HEK293 (cell line): ENCODE measurements at regions not wholly inside any gene's neighbourhood (a gene's known extent, or its start where the extent isn't known, plus 50 kb on each side); places are given as distances from the start of the nearest gene placed in this dataset.
"Not testable (repeated sequence)": the region's sequence is repeated elsewhere in the genome, so short reads cannot be mapped to it uniquely, and the experiment has no call there.

Experiments
- CTCF ChIA-PET: fragments of 350-600 bp; formaldehyde crosslinking; extraction: SDS; loops from one replicate; lab custom pipeline; 2021; ENCODE audit warnings: antibody characterized with exemption; lab: Yijun Ruan, JAX
- POLR2A ChIA-PET: fragments of 300-600 bp; formaldehyde crosslinking; extraction: SDS; loops from one replicate; lab custom pipeline; 2020; ENCODE audit warnings: antibody characterized with exemption, inconsistent platforms; lab: Yijun Ruan, JAX
- H3K27ac ChIP-seq: fragments of 200-500 bp; sonication (Bioruptor generic); 2 replicates; pipeline ENCODE4 v1.5.1; 2014; ENCODE audit warnings: low read depth, low read length, control low read depth, inconsistent platforms; ENCODE audit errors: extremely low read depth
- H3K36me3 ChIP-seq, 2 experiments: fragments of 200-500 bp in 1 of 2; sonication (Bioruptor generic) in 1 of 2; 1 replicate in 1 of 2; 2 replicates in 1 of 2; pipeline ENCODE4 v1.5.1; 2014 to 2017; ENCODE audit warnings: inconsistent platforms in 2 of 2, low read length in 2 of 2; ENCODE audit not compliant: control insufficient read depth in 2 of 2, insufficient read depth in 1 of 2
- H3K4me1 ChIP-seq: fragments of 200-500 bp; sonication (Bioruptor generic); 2 replicates; pipeline ENCODE4 v1.5.1; 2014; ENCODE audit warnings: mild to moderate bottlenecking, low read length, inconsistent platforms; ENCODE audit not compliant: control insufficient read depth, insufficient read depth
- H3K4me3 ChIP-seq: 2 replicates; pipeline ENCODE4 v1.5.1; 2011; ENCODE audit warnings: low read depth, mild to moderate bottlenecking, control low read depth, low read length, moderate library complexity
- H3K9me3 ChIP-seq: fragments of 200-500 bp; sonication (Bioruptor generic); 2 replicates; pipeline ENCODE4 v1.5.1; 2014; ENCODE audit warnings: low read depth, low read length, inconsistent platforms; ENCODE audit not compliant: control insufficient read depth, insufficient read depth
- EGR2 ChIP-seq: fragments of 450-650 bp; formaldehyde crosslinking; IDR thresholded peaks from 2 replicates; pipeline ENCODE4 v1.5.1; 2016; ENCODE audit warnings: low read depth, missing biosample characterization, missing genetic modification characterization
- GLI2 ChIP-seq: fragments of 450-650 bp; formaldehyde crosslinking; IDR thresholded peaks from 2 replicates; pipeline ENCODE4; 2017; ENCODE audit warnings: missing biosample characterization, missing genetic modification characterization, low read depth, borderline replicate concordance
- HOXA7 ChIP-seq: sonication (generic); formaldehyde crosslinking; IDR thresholded peaks from 2 replicates; pipeline ENCODE4 v1.8.1; 2022; ENCODE audit warnings: missing genetic modification reagents, borderline replicate concordance
- RBAK ChIP-seq: fragments of 450-650 bp; formaldehyde crosslinking; IDR thresholded peaks from 2 replicates; pipeline ENCODE4 v1.5.1; 2016; ENCODE audit warnings: missing biosample characterization, missing genetic modification characterization
- REPIN1 ChIP-seq: fragments of 450-650 bp; formaldehyde crosslinking; IDR thresholded peaks from 2 replicates; pipeline ENCODE4 v1.5.1; 2017; ENCODE audit warnings: missing biosample characterization, missing genetic modification characterization, low read depth
- SP3 ChIP-seq: fragments of 450-650 bp; formaldehyde crosslinking; IDR thresholded peaks from 2 replicates; pipeline ENCODE4 v1.5.1; 2016; ENCODE audit warnings: missing biosample characterization, missing genetic modification characterization
- SP7 ChIP-seq: fragments of 450-650 bp; formaldehyde crosslinking; IDR thresholded peaks from 2 replicates; pipeline ENCODE4 v1.5.1; 2016; ENCODE audit warnings: missing biosample characterization, missing genetic modification characterization
- ZBTB48 ChIP-seq: fragments of 450-650 bp; formaldehyde crosslinking; IDR thresholded peaks from 2 replicates; pipeline ENCODE4 v1.5.1; 2016; ENCODE audit warnings: missing biosample characterization, missing genetic modification characterization
- ZBTB8A ChIP-seq: fragments of 450-650 bp; formaldehyde crosslinking; IDR thresholded peaks from 2 replicates; pipeline ENCODE4 v1.5.1; 2016; ENCODE audit warnings: missing biosample characterization, missing genetic modification characterization
- ZFP69B ChIP-seq: fragments of 450-650 bp; formaldehyde crosslinking; IDR thresholded peaks from 2 replicates; pipeline ENCODE4 v1.5.1; 2016; ENCODE audit warnings: missing biosample characterization, missing genetic modification characterization
- ZNF132 ChIP-seq: fragments of 450-650 bp; formaldehyde crosslinking; IDR thresholded peaks from 2 replicates; pipeline ENCODE4 v1.5.1; 2017; ENCODE audit warnings: missing biosample characterization, missing genetic modification characterization, borderline replicate concordance
- ZNF140 ChIP-seq: fragments of 450-650 bp; formaldehyde crosslinking; IDR thresholded peaks from 2 replicates; pipeline ENCODE4 v1.5.1; 2016; ENCODE audit warnings: missing biosample characterization, missing genetic modification characterization
- ZNF146 ChIP-seq: fragments of 450-650 bp; formaldehyde crosslinking; IDR thresholded peaks from 2 replicates; pipeline ENCODE4 v1.5.1; 2016; ENCODE audit warnings: missing biosample characterization, missing genetic modification characterization
- ZNF155 ChIP-seq: fragments of 450-650 bp; formaldehyde crosslinking; IDR thresholded peaks from 2 replicates; pipeline ENCODE4 v1.5.1; 2016; ENCODE audit warnings: missing biosample characterization, missing genetic modification characterization
- ZNF2 ChIP-seq: fragments of 450-650 bp; formaldehyde crosslinking; IDR thresholded peaks from 2 replicates; pipeline ENCODE4 v1.5.1; 2016; ENCODE audit warnings: missing biosample characterization, missing genetic modification characterization
- ZNF354C ChIP-seq: fragments of 450-650 bp; formaldehyde crosslinking; IDR thresholded peaks from 2 replicates; pipeline ENCODE4 v1.5.1; 2016; ENCODE audit warnings: missing biosample characterization, missing genetic modification characterization, low read depth, borderline replicate concordance
- ZNF391 ChIP-seq: fragments of 450-650 bp; formaldehyde crosslinking; IDR thresholded peaks from 2 replicates; pipeline ENCODE4 v1.5.1; 2016; ENCODE audit warnings: low read depth, missing biosample characterization, missing genetic modification characterization, borderline replicate concordance
- ZNF501 ChIP-seq: fragments of 450-650 bp; formaldehyde crosslinking; IDR thresholded peaks from 2 replicates; pipeline ENCODE4 v1.5.1; 2016; ENCODE audit warnings: missing biosample characterization, missing genetic modification characterization
- ZNF585B ChIP-seq: fragments of 450-650 bp; formaldehyde crosslinking; IDR thresholded peaks from 2 replicates; pipeline ENCODE4 v1.5.1; 2016; ENCODE audit warnings: missing biosample characterization, missing genetic modification characterization
- ZNF596 ChIP-seq: fragments of 450-650 bp; IDR thresholded peaks from 2 replicates; pipeline ENCODE4 v1.5.0; 2018; ENCODE audit warnings: missing biosample characterization, mild to moderate bottlenecking, missing genetic modification characterization, moderate library complexity
- ZNF777 ChIP-seq: fragments of 450-650 bp; formaldehyde crosslinking; IDR thresholded peaks from 2 replicates; pipeline ENCODE4 v1.5.1; 2017; ENCODE audit warnings: missing biosample characterization, missing genetic modification characterization, borderline replicate concordance
- ZNF792 ChIP-seq: fragments of 450-650 bp; formaldehyde crosslinking; IDR thresholded peaks from 2 replicates; pipeline ENCODE4 v1.5.1; 2016; ENCODE audit warnings: missing biosample characterization, missing genetic modification characterization
- ZSCAN16 ChIP-seq: fragments of 450-650 bp; formaldehyde crosslinking; IDR thresholded peaks from 2 replicates; pipeline ENCODE4 v1.5.1; 2016; ENCODE audit warnings: missing biosample characterization, missing genetic modification characterization
- TF ChIP-seq, protein P1 (sequence below): fragments of 450-650 bp; formaldehyde crosslinking; IDR thresholded peaks from 2 replicates; pipeline ENCODE4 v1.5.1; 2017; ENCODE audit warnings: missing biosample characterization, missing genetic modification characterization
- TF ChIP-seq, protein P2 (sequence below): fragments of 450-650 bp; formaldehyde crosslinking; IDR thresholded peaks from 2 replicates; pipeline ENCODE4 v1.5.1; 2016; ENCODE audit warnings: missing biosample characterization, missing genetic modification characterization
- TF ChIP-seq, protein P3 (sequence below): fragments of 450-650 bp; formaldehyde crosslinking; IDR thresholded peaks from 2 replicates; pipeline ENCODE4 v1.5.1; 2016; ENCODE audit warnings: missing biosample characterization, missing genetic modification characterization

DNA sequence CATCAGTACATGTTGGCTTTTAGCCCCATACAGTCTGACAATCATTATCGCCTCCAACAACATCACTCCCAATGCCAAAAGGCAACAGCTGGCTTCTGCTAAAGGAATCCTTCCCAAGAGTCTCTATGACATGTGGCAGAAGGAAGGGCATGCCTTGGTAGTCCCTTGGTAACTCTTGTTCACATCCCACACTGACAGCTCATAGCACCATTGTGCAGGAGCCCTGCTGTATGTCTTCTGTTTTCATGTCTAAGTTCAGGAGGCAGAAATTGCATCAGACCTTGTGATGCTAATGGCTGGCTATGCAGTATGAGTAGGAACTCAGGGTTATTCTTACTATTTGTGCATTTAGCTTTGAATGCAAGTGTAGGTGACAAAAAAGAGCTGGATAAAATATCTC is 392.1 kb downstream of the PTH2R start:
- TF ChIP-seq ZNF146 (tag by site-specific recombination): no peak
- TF ChIP-seq ZNF777 (tag by site-specific recombination): no peak
- TF ChIP-seq ZNF140 (tag by site-specific recombination): no peak
- no peak for TF ChIP-seq SP7 (tag by site-specific recombination)
- TF ChIP-seq ZBTB8A (tag by site-specific recombination): no peak
- TF ChIP-seq, protein P1, sequence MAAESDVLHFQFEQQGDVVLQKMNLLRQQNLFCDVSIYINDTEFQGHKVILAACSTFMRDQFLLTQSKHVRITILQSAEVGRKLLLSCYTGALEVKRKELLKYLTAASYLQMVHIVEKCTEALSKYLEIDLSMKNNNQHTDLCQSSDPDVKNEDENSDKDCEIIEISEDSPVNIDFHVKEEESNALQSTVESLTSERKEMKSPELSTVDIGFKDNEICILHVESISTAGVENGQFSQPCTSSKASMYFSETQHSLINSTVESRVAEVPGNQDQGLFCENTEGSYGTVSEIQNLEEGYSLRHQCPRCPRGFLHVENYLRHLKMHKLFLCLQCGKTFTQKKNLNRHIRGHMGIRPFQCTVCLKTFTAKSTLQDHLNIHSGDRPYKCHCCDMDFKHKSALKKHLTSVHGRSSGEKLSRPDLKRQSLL (tag by site-specific recombination): no peak
- no peak for TF ChIP-seq ZNF132
- TF ChIP-seq SP3: no peak
- TF ChIP-seq ZNF155 (tag by site-specific recombination): no peak
- TF ChIP-seq RBAK (tag by site-specific recombination): no peak
- TF ChIP-seq HOXA7: no peak
- Histone ChIP-seq H3K36me3 (no peaks in the 10 kb centered on the region), H3K4me1 (no peaks in the 10 kb centered on the region), H3K27ac (no peak overlapping the region), H3K9me3 (no peaks in the 10 kb centered on the region), H3K4me3 (no peak overlapping the region)
- POLR2A ChIA-PET: no interaction called here
- CTCF ChIA-PET: interaction anchor here (0.5 to 1.1 kb wide), 2 partner anchors 90 to 410 kb away, joined by 3 read pairs; no protein-coding TSS in a partner anchor

DNA sequence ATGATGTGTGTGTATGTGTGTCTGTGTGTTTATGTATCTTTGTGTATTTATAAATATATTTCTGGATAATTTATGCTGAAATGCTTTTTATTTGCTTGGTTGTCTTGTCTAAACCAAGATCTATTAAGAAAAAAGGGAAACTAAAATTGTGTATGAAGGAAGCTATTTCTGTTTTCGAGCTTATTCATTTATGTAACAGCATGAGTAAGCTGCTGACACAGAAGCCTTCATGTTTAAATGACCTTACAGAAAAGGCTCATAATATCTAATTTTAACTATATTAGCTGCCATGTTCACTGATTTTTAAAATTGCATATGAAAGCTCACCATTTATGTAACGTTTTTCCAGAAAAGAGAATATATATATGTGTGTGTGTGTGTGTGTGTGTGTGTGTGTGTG is 392.8 kb downstream of the PTH2R start:
- TF ChIP-seq ZNF792 (tag by site-specific recombination): no peak
- TF ChIP-seq REPIN1 (tag by site-specific recombination): no peak
- TF ChIP-seq ZNF596 (tag by site-specific recombination): no peak
- TF ChIP-seq ZNF501 (tag by site-specific recombination): no peak
- TF ChIP-seq SP3: no peak
- TF ChIP-seq ZNF391 (tag by site-specific recombination): no peak
- no peak for TF ChIP-seq ZFP69B (tag by site-specific recombination)
- no peaks in the 10 kb centered on the region for H3K36me3 ChIP-seq
- H3K4me1 ChIP-seq: no peaks in the 10 kb centered on the region
- POLR2A ChIA-PET: no interaction called here
- no peak overlapping the region for H3K27ac ChIP-seq
- no peaks in the 10 kb centered on the region for H3K9me3 ChIP-seq
- H3K4me3 ChIP-seq: no peak overlapping the region
- CTCF ChIA-PET: interaction anchor here (0.5 kb wide), 1 partner anchor 89 kb away, joined by 3 read pairs; no protein-coding TSS in a partner anchor

DNA sequence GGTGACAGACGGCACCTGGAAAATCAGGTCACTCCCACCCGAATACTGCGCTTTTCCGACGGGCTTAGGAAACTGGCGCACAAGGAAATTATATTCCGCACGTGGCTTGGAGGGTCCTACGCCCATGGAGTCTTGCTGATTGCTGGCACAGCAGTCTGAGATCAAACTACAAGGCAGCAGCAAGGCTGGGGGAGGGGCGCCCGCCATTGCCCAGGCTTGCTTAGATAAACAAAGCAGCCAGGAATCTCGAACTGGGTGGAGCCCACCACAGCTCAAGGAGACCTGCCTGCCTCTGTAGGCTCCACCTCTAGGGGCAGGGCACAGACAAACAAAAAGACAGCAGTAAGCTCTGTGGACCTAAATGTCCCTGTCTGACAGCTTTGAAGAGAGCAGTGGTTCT is 394.3 kb downstream of the PTH2R start:
- H3K4me3 ChIP-seq, H3K9me3 ChIP-seq, H3K4me1 ChIP-seq, CTCF ChIA-PET, H3K27ac ChIP-seq, POLR2A ChIA-PET, H3K36me3 ChIP-seq: not testable (repeated sequence)

DNA sequence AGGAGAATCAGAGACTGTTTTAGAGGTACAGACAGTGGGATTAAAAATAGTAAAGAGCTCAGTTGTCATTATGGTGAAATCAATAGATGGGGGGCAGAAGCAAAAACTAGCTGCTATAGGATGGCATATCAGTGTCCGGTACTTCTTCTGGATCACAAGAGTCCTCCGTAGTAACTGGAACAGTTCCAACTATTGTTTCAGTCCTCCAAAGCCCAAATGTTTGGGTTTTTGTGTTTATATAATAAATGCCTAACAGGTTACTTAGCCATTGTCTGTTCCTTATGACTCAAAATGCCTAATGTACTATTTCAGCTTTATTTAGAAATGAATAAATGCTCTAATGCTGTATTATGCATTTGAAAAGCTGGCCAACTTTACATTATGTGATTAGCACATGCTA is 401.2 kb downstream of the PTH2R start:
- ChIA-PET POLR2A (no interaction called here), CTCF (interaction anchor here (0.5 kb wide), 2 partner anchors 16 to 160 kb away, joined by 3 read pairs; no protein-coding TSS in a partner anchor)
- no peak overlapping the region for H3K4me3 ChIP-seq
- H3K36me3 ChIP-seq: no peaks in the 10 kb centered on the region
- H3K27ac ChIP-seq: no peak overlapping the region
- H3K9me3 ChIP-seq: no peaks in the 10 kb centered on the region
- no peaks in the 10 kb centered on the region for H3K4me1 ChIP-seq
- TF ChIP-seq GLI2 (no peak), EGR2 (tag by site-specific recombination) (no peak), ZNF354C (tag by site-specific recombination) (no peak), ZNF585B (tag by site-specific recombination) (no peak), ZBTB48 (no peak), ZSCAN16 (tag by site-specific recombination) (no peak), ZNF2 (tag by site-specific recombination) (no peak)
- TF ChIP-seq, protein P2, sequence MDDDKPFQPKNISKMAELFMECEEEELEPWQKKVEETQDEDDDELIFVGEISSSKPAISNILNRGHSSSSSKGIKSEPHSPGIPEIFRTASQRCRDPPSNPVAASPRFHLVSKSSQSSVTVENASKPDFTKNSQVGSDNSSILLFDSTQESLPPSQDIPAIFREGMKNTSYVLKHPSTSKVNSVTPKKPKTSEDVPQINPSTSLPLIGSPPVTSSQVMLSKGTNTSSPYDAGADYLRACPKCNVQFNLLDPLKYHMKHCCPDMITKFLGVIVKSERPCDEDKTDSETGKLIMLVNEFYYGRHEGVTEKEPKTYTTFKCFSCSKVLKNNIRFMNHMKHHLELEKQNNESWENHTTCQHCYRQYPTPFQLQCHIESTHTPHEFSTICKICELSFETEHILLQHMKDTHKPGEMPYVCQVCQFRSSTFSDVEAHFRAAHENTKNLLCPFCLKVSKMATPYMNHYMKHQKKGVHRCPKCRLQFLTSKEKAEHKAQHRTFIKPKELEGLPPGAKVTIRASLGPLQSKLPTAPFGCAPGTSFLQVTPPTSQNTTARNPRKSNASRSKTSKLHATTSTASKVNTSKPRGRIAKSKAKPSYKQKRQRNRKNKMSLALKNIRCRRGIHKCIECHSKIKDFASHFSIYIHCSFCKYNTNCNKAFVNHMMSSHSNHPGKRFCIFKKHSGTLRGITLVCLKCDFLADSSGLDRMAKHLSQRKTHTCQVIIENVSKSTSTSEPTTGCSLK: no peak
- TF ChIP-seq, protein P3, sequence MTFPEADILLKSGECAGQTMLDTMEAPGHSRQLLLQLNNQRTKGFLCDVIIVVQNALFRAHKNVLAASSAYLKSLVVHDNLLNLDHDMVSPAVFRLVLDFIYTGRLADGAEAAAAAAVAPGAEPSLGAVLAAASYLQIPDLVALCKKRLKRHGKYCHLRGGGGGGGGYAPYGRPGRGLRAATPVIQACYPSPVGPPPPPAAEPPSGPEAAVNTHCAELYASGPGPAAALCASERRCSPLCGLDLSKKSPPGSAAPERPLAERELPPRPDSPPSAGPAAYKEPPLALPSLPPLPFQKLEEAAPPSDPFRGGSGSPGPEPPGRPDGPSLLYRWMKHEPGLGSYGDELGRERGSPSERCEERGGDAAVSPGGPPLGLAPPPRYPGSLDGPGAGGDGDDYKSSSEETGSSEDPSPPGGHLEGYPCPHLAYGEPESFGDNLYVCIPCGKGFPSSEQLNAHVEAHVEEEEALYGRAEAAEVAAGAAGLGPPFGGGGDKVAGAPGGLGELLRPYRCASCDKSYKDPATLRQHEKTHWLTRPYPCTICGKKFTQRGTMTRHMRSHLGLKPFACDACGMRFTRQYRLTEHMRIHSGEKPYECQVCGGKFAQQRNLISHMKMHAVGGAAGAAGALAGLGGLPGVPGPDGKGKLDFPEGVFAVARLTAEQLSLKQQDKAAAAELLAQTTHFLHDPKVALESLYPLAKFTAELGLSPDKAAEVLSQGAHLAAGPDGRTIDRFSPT (tag by site-specific recombination): no peak
